Psoas muscle (tissue), 7 donors: ENCODE measurements at regions not wholly inside any gene's neighbourhood (a gene's known extent, or its start where the extent isn't known, plus 50 kb on each side); places are given as distances from the start of the nearest gene placed in this dataset.

Experiments
- ATAC-seq, 4 donors: fragments of 200-7000 bp; cut with Tn5 transposase; one replicate each; pipeline ENCODE4 v1.9.1; 2020; ENCODE audit warnings: moderate library complexity in 3 of 4, mild to moderate bottlenecking in 2 of 4
- DNase-seq, 2 donors: peaks; one replicate each; pipeline ENCODE4 v3.0.0-alpha.2; 2020
- H3K27ac ChIP-seq: fragments of 200-600 bp; one replicate; pipeline ENCODE4 v1.8.0; 2022
- H3K27me3 ChIP-seq, 3 donors: fragments of 200-600 bp in 1 of 3; one replicate each; pipeline versions ENCODE4 v1.6.1 to v1.8.0; 2013 to 2022; ENCODE audit warnings: low read length in 2 of 3, mild to moderate bottlenecking in 2 of 3, moderate library complexity in 1 of 3; ENCODE audit not compliant: insufficient read depth in 3 of 3
- H3K36me3 ChIP-seq, 2 donors: fragments of 200-600 bp in 1 of 2; one replicate each; pipeline versions ENCODE4 v1.6.1 to v1.8.0; 2013 to 2022; ENCODE audit warnings: low read depth in 1 of 2, mild to moderate bottlenecking in 1 of 2, moderate library complexity in 1 of 2; ENCODE audit not compliant: insufficient read depth in 1 of 2
- H3K4me1 ChIP-seq: fragments of 200-600 bp; one replicate; pipeline ENCODE4 v1.8.0; 2022
- H3K4me3 ChIP-seq: fragments of 200-600 bp; one replicate; pipeline ENCODE4 v1.8.0; 2022; ENCODE audit warnings: mild to moderate bottlenecking
- H3K9me3 ChIP-seq: fragments of 200-600 bp; one replicate; pipeline ENCODE4 v1.8.0; 2022
- WGBS, 3 donors: extraction: QIAGEN DNeasy Blood & Tissue Kit; methylation state at CpG; one replicate each; pipeline versions ENCODE4 v1.1.6 to v1.1.7; 2013; 5-methylcytosine and 5-hydroxymethylcytosine counted together
- intact Hi-C, 2 donors: fragments of 100-400 bp; cut with DNase I; formaldehyde crosslinking; loops; one replicate each; pipeline versions ENCODE4 v1.11.0 to v1.14.2; 2022
- TF ChIP-seq, protein P1 (sequence below): fragments of 200-600 bp; IDR thresholded peaks from one replicate; pipeline ENCODE4 v1.8.0; 2022; ENCODE audit warnings: antibody characterized with exemption
- donor health status: healthy with polysubstance abuse.
- donor health status: DM: no; HTN: no; CAD: no; lungs with moderate emphysema.
- donor health status: Bipolar disorder and iron deficiency.
- donor health status: healthy.
- donor health status: DM: yes; HTN: yes; CAD: no.
- donor health status: DM: no; HTN: no; CAD: no.
- donor health status: DM: yes; HTN: yes; CAD: no.

- DNase-seq, result no peak
- WGBS, 3 donors, result 89 to 93% (median 90%) methylated on average over 6 of the region's 6 CpGs
- no peak overlapping the region for H3K4me3 ChIP-seq
- intact Hi-C loops, result no loop called here
- TF ChIP-seq, protein P1, sequence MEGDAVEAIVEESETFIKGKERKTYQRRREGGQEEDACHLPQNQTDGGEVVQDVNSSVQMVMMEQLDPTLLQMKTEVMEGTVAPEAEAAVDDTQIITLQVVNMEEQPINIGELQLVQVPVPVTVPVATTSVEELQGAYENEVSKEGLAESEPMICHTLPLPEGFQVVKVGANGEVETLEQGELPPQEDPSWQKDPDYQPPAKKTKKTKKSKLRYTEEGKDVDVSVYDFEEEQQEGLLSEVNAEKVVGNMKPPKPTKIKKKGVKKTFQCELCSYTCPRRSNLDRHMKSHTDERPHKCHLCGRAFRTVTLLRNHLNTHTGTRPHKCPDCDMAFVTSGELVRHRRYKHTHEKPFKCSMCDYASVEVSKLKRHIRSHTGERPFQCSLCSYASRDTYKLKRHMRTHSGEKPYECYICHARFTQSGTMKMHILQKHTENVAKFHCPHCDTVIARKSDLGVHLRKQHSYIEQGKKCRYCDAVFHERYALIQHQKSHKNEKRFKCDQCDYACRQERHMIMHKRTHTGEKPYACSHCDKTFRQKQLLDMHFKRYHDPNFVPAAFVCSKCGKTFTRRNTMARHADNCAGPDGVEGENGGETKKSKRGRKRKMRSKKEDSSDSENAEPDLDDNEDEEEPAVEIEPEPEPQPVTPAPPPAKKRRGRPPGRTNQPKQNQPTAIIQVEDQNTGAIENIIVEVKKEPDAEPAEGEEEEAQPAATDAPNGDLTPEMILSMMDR, result no peak
- H3K4me1 ChIP-seq, result no peaks in the 10 kb centered on the region
- no peaks in the 10 kb centered on the region for H3K9me3 ChIP-seq
- no peaks in the 10 kb centered on the region for H3K36me3 ChIP-seq
- no peak overlapping the region for H3K27ac ChIP-seq
- no peak for ATAC-seq
- H3K27me3 ChIP-seq, result no peaks in the 10 kb centered on the region
These were observed 94.6 kb upstream of the DHX40 start for GRCh38 chr17:59470624-59471297.

- DNase-seq (no peak), ATAC-seq (no peak)
- H3K4me1 ChIP-seq, result no peaks in the 10 kb centered on the region
- TF ChIP-seq, protein P1, result no peak
- no peaks in the 10 kb centered on the region for H3K27me3 ChIP-seq
- no peak overlapping the region for H3K27ac ChIP-seq
- 88 to 95% (median 91%) methylated on average over 5 of the region's 5 CpGs for WGBS, 3 donors
- no peaks in the 10 kb centered on the region for H3K9me3 ChIP-seq
- H3K4me3 ChIP-seq, result no peak overlapping the region
- intact Hi-C loops, result no loop called here
- no peaks in the 10 kb centered on the region for H3K36me3 ChIP-seq
These were observed 89.0 kb upstream of the DHX40 start for GRCh38 chr17:59476413-59476812.

DNA sequence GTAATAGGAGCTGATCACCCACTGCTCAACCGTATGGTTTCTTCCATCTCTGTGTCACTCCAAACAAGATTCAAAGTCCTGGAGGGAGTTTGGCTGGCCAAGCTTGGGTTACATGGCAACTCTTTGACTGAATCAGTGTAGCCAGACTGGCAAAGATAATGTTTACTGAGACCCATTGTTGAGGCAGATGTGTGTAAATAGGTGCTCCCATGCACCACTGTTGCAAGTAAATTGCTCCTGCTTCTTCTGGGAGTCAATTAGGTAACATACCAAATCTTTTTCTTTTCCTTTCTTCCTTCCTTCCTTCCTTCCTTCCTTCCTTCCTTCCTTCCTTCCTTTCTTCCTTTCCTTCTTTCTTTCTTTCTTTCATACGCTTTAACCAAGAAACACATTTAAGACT lies 86.3 kb upstream of the DHX40 start:
- WGBS, 3 donors, result 62 to 67% (median 64%) methylated on average over 2 of the region's 2 CpGs
- Histone ChIP-seq H3K36me3 (no peaks in the 10 kb centered on the region), H3K4me3 (no peak overlapping the region), H3K27ac (no peak overlapping the region), H3K27me3 (no peaks in the 10 kb centered on the region), H3K9me3 (no peaks in the 10 kb centered on the region), H3K4me1 (no peaks in the 10 kb centered on the region)
- TF ChIP-seq, protein P1, result no peak
- ATAC-seq (no peak), DNase-seq (no peak)
- intact Hi-C loops, result no loop called here

DNA sequence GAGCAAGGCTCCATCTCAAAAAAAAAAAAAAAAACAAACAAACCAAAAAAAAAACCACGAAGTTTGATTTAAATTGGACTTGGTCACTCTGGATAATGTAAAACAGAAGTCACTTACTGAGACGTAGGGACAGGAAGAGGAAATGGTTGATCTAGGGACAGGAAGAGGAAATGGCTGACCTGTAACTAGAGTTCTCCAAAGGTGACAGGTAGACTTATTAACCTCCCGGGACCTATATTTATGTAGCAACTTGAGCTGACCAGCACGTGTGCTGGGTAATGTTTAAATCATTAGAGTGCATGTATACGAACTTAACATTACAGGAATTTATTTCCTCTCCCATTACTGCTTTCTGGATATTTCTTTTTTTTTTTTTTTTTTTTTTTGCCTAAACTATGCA lies 81.5 kb upstream of the DHX40 start:
- WGBS, 3 donors, result 27 to 49% (median 31%) methylated on average over 5 of the region's 5 CpGs
- intact Hi-C loops, result no loop called here
- peaks cover 19% of the 10 kb centered on the region for H3K4me1 ChIP-seq

More for the DNA sequence above, 81.5 kb upstream of the DHX40 start:
- H3K27ac ChIP-seq, result no peak overlapping the region
- H3K36me3 ChIP-seq, result no peaks in the 10 kb centered on the region
- no peak overlapping the region for H3K4me3 ChIP-seq
- no peak for ATAC-seq
- DNase-seq, result no peak
- TF ChIP-seq, protein P1, result no peak
- no peaks in the 10 kb centered on the region for H3K9me3 ChIP-seq
- no peaks in the 10 kb centered on the region for H3K27me3 ChIP-seq
